ENCODE measurements at regions not wholly inside any gene's neighbourhood (a gene's known extent, or its start where the extent isn't known, plus 50 kb on each side); places are given as distances from the start of the nearest gene placed in this dataset.

DNA sequence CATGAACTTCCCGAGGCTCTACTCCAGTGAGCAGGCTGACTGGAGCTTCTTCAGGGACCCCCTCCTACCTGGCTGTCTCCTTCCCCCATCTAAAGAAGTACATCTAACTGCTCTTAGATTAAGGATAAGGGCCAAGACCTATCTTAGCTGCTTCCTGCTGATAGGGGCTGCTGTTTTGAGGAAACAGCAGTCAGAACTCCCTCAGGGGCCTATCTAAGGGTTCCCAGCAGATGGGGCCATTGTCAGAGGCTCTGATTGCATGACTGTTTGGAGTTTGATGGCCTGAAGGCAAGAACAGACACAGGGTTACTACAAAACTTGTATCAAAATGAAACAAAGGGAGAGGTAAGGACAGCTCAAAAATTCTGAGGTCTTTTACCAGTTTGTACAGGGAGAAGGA is 2636.9 kb upstream of the PCDH20 start:
- TF ChIP-seq, protein P1, sequence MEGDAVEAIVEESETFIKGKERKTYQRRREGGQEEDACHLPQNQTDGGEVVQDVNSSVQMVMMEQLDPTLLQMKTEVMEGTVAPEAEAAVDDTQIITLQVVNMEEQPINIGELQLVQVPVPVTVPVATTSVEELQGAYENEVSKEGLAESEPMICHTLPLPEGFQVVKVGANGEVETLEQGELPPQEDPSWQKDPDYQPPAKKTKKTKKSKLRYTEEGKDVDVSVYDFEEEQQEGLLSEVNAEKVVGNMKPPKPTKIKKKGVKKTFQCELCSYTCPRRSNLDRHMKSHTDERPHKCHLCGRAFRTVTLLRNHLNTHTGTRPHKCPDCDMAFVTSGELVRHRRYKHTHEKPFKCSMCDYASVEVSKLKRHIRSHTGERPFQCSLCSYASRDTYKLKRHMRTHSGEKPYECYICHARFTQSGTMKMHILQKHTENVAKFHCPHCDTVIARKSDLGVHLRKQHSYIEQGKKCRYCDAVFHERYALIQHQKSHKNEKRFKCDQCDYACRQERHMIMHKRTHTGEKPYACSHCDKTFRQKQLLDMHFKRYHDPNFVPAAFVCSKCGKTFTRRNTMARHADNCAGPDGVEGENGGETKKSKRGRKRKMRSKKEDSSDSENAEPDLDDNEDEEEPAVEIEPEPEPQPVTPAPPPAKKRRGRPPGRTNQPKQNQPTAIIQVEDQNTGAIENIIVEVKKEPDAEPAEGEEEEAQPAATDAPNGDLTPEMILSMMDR (IDR thresholded peaks at IDR 0.05 in 2 of 3, conservative IDR thresholded peaks at IDR 0.05 in 1 of 3; ENCODE audit: borderline replicate concordance in 1 of 3, insufficient read depth in 1 of 3, low read depth in 2 of 3, low read length in 2 of 3), result no peak
- TF ChIP-seq SRF (IDR thresholded peaks at IDR 0.05; ENCODE audit: low read depth) (no peak), EZH2phosphoT487 (IDR thresholded peaks at IDR 0.05; ENCODE audit: borderline replicate concordance) (no peak), ZNF274 (IDR thresholded peaks at IDR 0.05; ENCODE audit: low read depth, low read length) (no peak), POLR2AphosphoS5 (IDR thresholded peaks at IDR 0.05; ENCODE audit: low read depth, low read length) (no peak), EZH2 (IDR thresholded peaks at IDR 0.05) (no peak), TCF7L2 (IDR thresholded peaks at IDR 0.05; ENCODE audit: borderline replicate concordance, extremely low read depth, insufficient read depth, insufficient read length) (no peak), POLR2A (IDR thresholded peaks at IDR 0.05; ENCODE audit: borderline replicate concordance, extremely low read depth, insufficient read depth, insufficient read length) (no peak), CEBPB (IDR thresholded peaks at IDR 0.05; ENCODE audit: low read depth) (no peak), FOSL1 (IDR thresholded peaks at IDR 0.05; ENCODE audit: low read depth) (no peak), YY1 (IDR thresholded peaks at IDR 0.05; ENCODE audit: extremely low read depth, insufficient replicate concordance, low read depth, low read length) (no peak)
- TF ChIP-seq, protein P2, sequence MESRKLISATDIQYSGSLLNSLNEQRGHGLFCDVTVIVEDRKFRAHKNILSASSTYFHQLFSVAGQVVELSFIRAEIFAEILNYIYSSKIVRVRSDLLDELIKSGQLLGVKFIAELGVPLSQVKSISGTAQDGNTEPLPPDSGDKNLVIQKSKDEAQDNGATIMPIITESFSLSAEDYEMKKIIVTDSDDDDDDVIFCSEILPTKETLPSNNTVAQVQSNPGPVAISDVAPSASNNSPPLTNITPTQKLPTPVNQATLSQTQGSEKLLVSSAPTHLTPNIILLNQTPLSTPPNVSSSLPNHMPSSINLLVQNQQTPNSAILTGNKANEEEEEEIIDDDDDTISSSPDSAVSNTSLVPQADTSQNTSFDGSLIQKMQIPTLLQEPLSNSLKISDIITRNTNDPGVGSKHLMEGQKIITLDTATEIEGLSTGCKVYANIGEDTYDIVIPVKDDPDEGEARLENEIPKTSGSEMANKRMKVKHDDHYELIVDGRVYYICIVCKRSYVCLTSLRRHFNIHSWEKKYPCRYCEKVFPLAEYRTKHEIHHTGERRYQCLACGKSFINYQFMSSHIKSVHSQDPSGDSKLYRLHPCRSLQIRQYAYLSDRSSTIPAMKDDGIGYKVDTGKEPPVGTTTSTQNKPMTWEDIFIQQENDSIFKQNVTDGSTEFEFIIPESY (IDR thresholded peaks at IDR 0.05; ENCODE audit: extremely low read depth, insufficient replicate concordance, low read length), result no peak

Measured in HCT116 (cell line).